HepG2 (cell line): ENCODE measurements at regions not wholly inside any gene's neighbourhood (a gene's known extent, or its start where the extent isn't known, plus 50 kb on each side); places are given as distances from the start of the nearest gene placed in this dataset.

Experiments used
- ATAC-seq: fragments of 200-7000 bp; cut with Tn5 transposase; 3 replicates; pipeline ENCODE4 v1.9.1; 2020; ENCODE audit warnings: mild to moderate bottlenecking, moderate library complexity
- BruUV-seq: library from RNA; stranded (reverse); fragments of 400-500 nt; replicated peaks from 2 replicates; lab custom pipeline; 2021; lab: Mats Ljungman, UMichigan
- CTCF ChIA-PET: fragments of 300-600 bp; formaldehyde crosslinking; extraction: SDS; loops from one replicate; lab custom pipeline; 2021; ENCODE audit warnings: low total read pairs, inconsistent platforms, low intra/inter-chr PET ratio; lab: Yijun Ruan, JAX
- POLR2A ChIA-PET: fragments of 350-600 bp; sonication (Branson Sonifier 250); formaldehyde crosslinking; loops from one replicate; lab custom pipeline; 2020; ENCODE audit warnings: antibody characterized with exemption, inconsistent platforms; lab: Yijun Ruan, JAX
- DNase-seq: peaks from one replicate; pipeline ENCODE4 v3.0.0-alpha.2; 2015; ENCODE audit warnings: low spot score
- FAIRE-seq: peaks from 3 replicates; lab custom pipeline; 2011; peaks lifted over from hg19 to GRCh38; lab: Jason Lieb, UNC
- H2AFZ ChIP-seq: one replicate; pipeline ENCODE4 v1.6.1; 2011; ENCODE audit warnings: low read length, inconsistent platforms
- H3K27ac ChIP-seq: fragments of 300-600 bp; 3 replicates; pipeline ENCODE4 v1.8.0; 2011; ENCODE audit warnings: mixed run types, mild to moderate bottlenecking, mixed read lengths, low read length, inconsistent platforms; ENCODE audit not compliant: insufficient read depth; ENCODE audit errors: extremely low read length
- H3K27me3 ChIP-seq, 2 experiments: fragments of 200-600 bp in 1 of 2; 2 replicates in 1 of 2; 3 replicates in 1 of 2; pipeline versions ENCODE4 v1.6.0 to v1.8.0; 2011; ENCODE audit warnings: low read length in 2 of 2, mild to moderate bottlenecking in 2 of 2, moderate library complexity in 2 of 2, inconsistent platforms in 1 of 2; ENCODE audit not compliant: insufficient read depth in 2 of 2, control insufficient read depth in 1 of 2
- H3K36me3 ChIP-seq, 2 experiments: fragments of 200-600 bp in 1 of 2; replicated peaks in 1 of 2; 2 replicates in 1 of 2; 3 replicates in 1 of 2; pipeline versions ENCODE4 v1.5.1 to v1.8.0; 2011; ENCODE audit warnings: low read length in 2 of 2, inconsistent platforms in 1 of 2; ENCODE audit not compliant: insufficient read depth in 2 of 2, control insufficient read depth in 1 of 2
- H3K4me1 ChIP-seq: 2 replicates; pipeline ENCODE4 v1.5.1; 2012; ENCODE audit warnings: low read length, inconsistent platforms; ENCODE audit not compliant: insufficient read depth
- H3K4me2 ChIP-seq: 2 replicates; pipeline ENCODE4 v1.6.0; 2011; ENCODE audit warnings: low read depth, low read length, inconsistent platforms
- H3K4me3 ChIP-seq, 3 experiments: fragments of 200-600 bp in 1 of 3; sonication (generic), shearing (Covaris generic) in 1 of 3; replicated peaks in 1 of 3; 2 replicates each; pipeline ENCODE4 v1.5.1; 2011 to 2016; ENCODE audit warnings: low read length in 3 of 3, inconsistent platforms in 2 of 3, low read depth in 2 of 3, mild to moderate bottlenecking in 2 of 3, control low read depth in 1 of 3, mixed read lengths in 1 of 3; ENCODE audit not compliant: insufficient read depth in 1 of 3
- H3K79me2 ChIP-seq: one replicate; pipeline ENCODE4 v1.6.1; 2011; ENCODE audit warnings: low read length, inconsistent platforms; ENCODE audit not compliant: insufficient read depth
- H3K9ac ChIP-seq: 2 replicates; pipeline ENCODE4 v1.6.0; 2011; ENCODE audit warnings: mild to moderate bottlenecking, low read depth, low read length, inconsistent platforms; ENCODE audit not compliant: insufficient read depth
- H3K9me3 ChIP-seq: 2 replicates; pipeline ENCODE4 v1.5.1; 2012; ENCODE audit warnings: mild to moderate bottlenecking, low read length
- H4K20me1 ChIP-seq: 2 replicates; pipeline ENCODE4 v1.6.0; 2011; ENCODE audit warnings: inconsistent platforms, mild to moderate bottlenecking, low read length, moderate library complexity; ENCODE audit not compliant: insufficient read depth
- AHR ChIP-seq: IDR thresholded peaks from 2 replicates; pipeline ENCODE4 v1.6.1; 2018; ENCODE audit warnings: missing genetic modification reagents, missing compliant biosample characterization
- ATM ChIP-seq: fragments of 450-650 bp; IDR thresholded peaks from 2 replicates; pipeline ENCODE4 v1.7.1; 2017; ENCODE audit warnings: mild to moderate bottlenecking, borderline replicate concordance
- FOSL1 ChIP-seq: sonication (generic); formaldehyde crosslinking; IDR thresholded peaks from 2 replicates; pipeline ENCODE4 v1.9.0; 2021; ENCODE audit warnings: missing genetic modification reagents, borderline replicate concordance
- GATAD2A ChIP-seq: IDR thresholded peaks from 2 replicates; pipeline ENCODE4 v1.6.1; 2016
- GMEB2 ChIP-seq: IDR thresholded peaks from 2 replicates; pipeline ENCODE4 v1.6.1; 2016; ENCODE audit warnings: missing biosample characterization, missing genetic modification reagents, low read depth
- HNRNPUL1 ChIP-seq: fragments of 200-400 bp; formaldehyde crosslinking; IDR thresholded peaks from 2 replicates; pipeline ENCODE4 v1.6.1; 2017; ENCODE audit warnings: low read depth, mild to moderate bottlenecking, low read length, moderate library complexity
- PHF8 ChIP-seq: sonication (generic); formaldehyde crosslinking; IDR thresholded peaks from 2 replicates; pipeline ENCODE4 v1.5.0; 2020; ENCODE audit warnings: missing genetic modification reagents
- RFX3 ChIP-seq: IDR thresholded peaks from 2 replicates; pipeline ENCODE4 v1.6.1; 2016; ENCODE audit warnings: missing biosample characterization, missing genetic modification reagents
- SNAPC2 ChIP-seq: sonication (generic); formaldehyde crosslinking; IDR thresholded peaks from 2 replicates; pipeline ENCODE4 v1.8.1; 2022; ENCODE audit warnings: mild to moderate bottlenecking, missing genetic modification reagents
- U2AF2 ChIP-seq: fragments of 200-400 bp; formaldehyde crosslinking; IDR thresholded peaks from 2 replicates; pipeline ENCODE4 v1.6.1; 2017; ENCODE audit warnings: low read depth, mild to moderate bottlenecking, low read length
- ZBTB8A ChIP-seq: sonication (generic); formaldehyde crosslinking; IDR thresholded peaks from 2 replicates; pipeline ENCODE4 v1.4.0; 2020; ENCODE audit warnings: mild to moderate bottlenecking, low read depth, missing genetic modification reagents, borderline replicate concordance
- ZFP36 ChIP-seq: fragments of 150-350 bp; IDR thresholded peaks from 2 replicates; pipeline ENCODE4 v1.6.1; 2018; ENCODE audit warnings: borderline replicate concordance, low read length, low read depth; ENCODE audit not compliant: partially characterized antibody
- ZNF282 ChIP-seq: fragments of 450-650 bp; IDR thresholded peaks from 2 replicates; pipeline ENCODE4 v1.6.1; 2018; ENCODE audit not compliant: partially characterized antibody
- ZNF292 ChIP-seq: sonication (generic); formaldehyde crosslinking; IDR thresholded peaks from 2 replicates; pipeline ENCODE4 v1.8.1; 2022; ENCODE audit warnings: mild to moderate bottlenecking, low read depth, missing genetic modification reagents, borderline replicate concordance
- ZNF367 ChIP-seq: sonication (generic); formaldehyde crosslinking; IDR thresholded peaks from 2 replicates; pipeline ENCODE4 v1.4.0; 2020; ENCODE audit warnings: missing genetic modification reagents, borderline replicate concordance
- ZNF441 ChIP-seq: sonication (generic); formaldehyde crosslinking; IDR thresholded peaks from 2 replicates; pipeline ENCODE4 v1.7.0; 2021; ENCODE audit warnings: missing genetic modification reagents, borderline replicate concordance
- ZNF678 ChIP-seq: sonication (generic); formaldehyde crosslinking; IDR thresholded peaks from 2 replicates; pipeline ENCODE4 v1.4.0; 2020; ENCODE audit warnings: mild to moderate bottlenecking, missing genetic modification reagents
- ZNF782 ChIP-seq: sonication (generic); formaldehyde crosslinking; IDR thresholded peaks from 2 replicates; pipeline ENCODE4 v1.4.0; 2020; ENCODE audit warnings: missing genetic modification reagents, mild to moderate bottlenecking, borderline replicate concordance
- WGBS: methylation state at CpG from one replicate; pipeline ENCODE4 v1.1.6; 2017; ENCODE audit warnings: low lambda C conversion rate; 5-methylcytosine and 5-hydroxymethylcytosine counted together
- in situ Hi-C: cut with HindIII; loops from 2 replicates; pipeline ENCODE4 v1.10.0; 2017; ENCODE audit warnings: low pct_unique_long_range_greater_than_20kb; ENCODE audit not compliant: extremely low pct_ligation_motif_present
- intact Hi-C: fragments of 100-400 bp; cut with micrococcal nuclease; formaldehyde crosslinking; loops from one replicate; pipeline ENCODE4 v1.10.0; 2022; ENCODE audit not compliant: unreplicated experiment
- TF ChIP-seq, protein P1 (sequence below): IDR thresholded peaks from 2 replicates; pipeline ENCODE4 v1.6.1; 2016; ENCODE audit warnings: low read depth, missing genetic modification reagents, missing compliant biosample characterization
- TF ChIP-seq, protein P2 (sequence below): sonication (generic); formaldehyde crosslinking; IDR thresholded peaks from 2 replicates; pipeline ENCODE4 v1.4.0; 2020; ENCODE audit warnings: mild to moderate bottlenecking, missing genetic modification reagents

DNA sequence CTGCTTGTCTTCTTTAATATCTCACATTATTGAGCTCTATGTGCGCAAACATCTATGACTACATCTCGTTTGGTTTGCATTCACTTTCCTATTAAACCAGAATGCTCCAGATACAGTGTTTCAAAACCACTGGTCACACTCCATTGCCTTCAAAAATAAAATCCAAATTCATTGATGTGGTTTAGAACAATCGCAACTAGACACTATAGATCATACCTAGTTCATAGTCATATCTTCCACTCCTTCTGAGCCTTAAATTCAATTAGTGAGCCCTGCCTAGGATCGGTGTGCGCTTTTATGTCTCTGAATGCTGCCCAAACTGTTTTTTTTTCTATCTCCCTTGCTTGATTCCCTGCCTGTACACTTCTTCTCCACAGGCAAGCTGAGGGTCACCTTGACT lies 238.5 kb upstream of the RGPD4 start (continued):
- no peak for TF ChIP-seq ZNF292 (CRISPR knock-in tag)
- TF ChIP-seq GMEB2: no peak
- TF ChIP-seq ZNF782 (CRISPR knock-in tag): no peak
- TF ChIP-seq PHF8 (CRISPR knock-in tag): no peak

DNA sequence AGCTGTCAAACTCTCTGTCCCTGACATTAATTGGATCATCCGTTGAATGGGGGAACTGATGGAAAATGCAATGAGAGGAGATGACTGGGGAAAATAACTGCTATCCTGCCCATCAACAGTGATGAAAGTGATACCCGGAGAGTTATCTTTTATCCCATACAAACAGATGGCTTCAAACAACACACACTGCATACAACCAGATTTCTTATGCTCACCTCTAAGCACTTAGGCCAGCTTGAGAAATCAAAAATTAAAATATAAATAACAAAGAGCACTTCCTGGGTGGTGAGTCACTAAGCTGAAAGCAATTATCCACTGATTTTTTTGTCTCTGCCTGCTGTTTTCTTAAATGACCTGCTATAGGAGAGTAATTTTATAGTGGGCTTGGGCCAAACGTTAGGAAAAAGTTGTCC lies 237.6 kb upstream of the RGPD4 start:
- H3K4me1 ChIP-seq: no peaks in the 10 kb centered on the region
- H3K79me2 ChIP-seq: no peaks in the 10 kb centered on the region
- no TSS peak for BruUV-seq
- DNase-seq (no peak), FAIRE-seq (no peak), ATAC-seq (no peak)
- H3K9me3 ChIP-seq: no peaks in the 10 kb centered on the region
- intact Hi-C loops: no loop called here
- no peak overlapping the region for H3K4me3 ChIP-seq
- ChIA-PET CTCF (no interaction called here), POLR2A (no interaction called here)
- H3K27ac ChIP-seq: no peak overlapping the region
- in situ Hi-C loops: no loop called here
- no peaks in the 10 kb centered on the region for H4K20me1 ChIP-seq
- no peak overlapping the region for H2AFZ ChIP-seq
- H3K9ac ChIP-seq: no peak overlapping the region
- no peak overlapping the region for H3K4me2 ChIP-seq
- WGBS: 3% methylated on average over 3 of the region's 3 CpGs
- no peaks in the 10 kb centered on the region for H3K36me3 ChIP-seq
- H3K27me3 ChIP-seq: no peaks in the 10 kb centered on the region; a peak in 1 of 5 replicates
- TF ChIP-seq ZBTB8A (CRISPR knock-in tag) (no peak), ZFP36 (no peak), ATM (no peak), AHR (CRISPR knock-in tag) (no peak), U2AF2 (no peak), FOSL1 (CRISPR knock-in tag) (no peak), HNRNPUL1 (no peak), ZNF367 (CRISPR knock-in tag) (no peak), ZNF282 (no peak), ZNF678 (CRISPR knock-in tag) (no peak), GATAD2A (CRISPR knock-in tag) (no peak), RFX3 (no peak), SNAPC2 (no peak), ZNF441 (CRISPR knock-in tag) (no peak)
- TF ChIP-seq, protein P1, sequence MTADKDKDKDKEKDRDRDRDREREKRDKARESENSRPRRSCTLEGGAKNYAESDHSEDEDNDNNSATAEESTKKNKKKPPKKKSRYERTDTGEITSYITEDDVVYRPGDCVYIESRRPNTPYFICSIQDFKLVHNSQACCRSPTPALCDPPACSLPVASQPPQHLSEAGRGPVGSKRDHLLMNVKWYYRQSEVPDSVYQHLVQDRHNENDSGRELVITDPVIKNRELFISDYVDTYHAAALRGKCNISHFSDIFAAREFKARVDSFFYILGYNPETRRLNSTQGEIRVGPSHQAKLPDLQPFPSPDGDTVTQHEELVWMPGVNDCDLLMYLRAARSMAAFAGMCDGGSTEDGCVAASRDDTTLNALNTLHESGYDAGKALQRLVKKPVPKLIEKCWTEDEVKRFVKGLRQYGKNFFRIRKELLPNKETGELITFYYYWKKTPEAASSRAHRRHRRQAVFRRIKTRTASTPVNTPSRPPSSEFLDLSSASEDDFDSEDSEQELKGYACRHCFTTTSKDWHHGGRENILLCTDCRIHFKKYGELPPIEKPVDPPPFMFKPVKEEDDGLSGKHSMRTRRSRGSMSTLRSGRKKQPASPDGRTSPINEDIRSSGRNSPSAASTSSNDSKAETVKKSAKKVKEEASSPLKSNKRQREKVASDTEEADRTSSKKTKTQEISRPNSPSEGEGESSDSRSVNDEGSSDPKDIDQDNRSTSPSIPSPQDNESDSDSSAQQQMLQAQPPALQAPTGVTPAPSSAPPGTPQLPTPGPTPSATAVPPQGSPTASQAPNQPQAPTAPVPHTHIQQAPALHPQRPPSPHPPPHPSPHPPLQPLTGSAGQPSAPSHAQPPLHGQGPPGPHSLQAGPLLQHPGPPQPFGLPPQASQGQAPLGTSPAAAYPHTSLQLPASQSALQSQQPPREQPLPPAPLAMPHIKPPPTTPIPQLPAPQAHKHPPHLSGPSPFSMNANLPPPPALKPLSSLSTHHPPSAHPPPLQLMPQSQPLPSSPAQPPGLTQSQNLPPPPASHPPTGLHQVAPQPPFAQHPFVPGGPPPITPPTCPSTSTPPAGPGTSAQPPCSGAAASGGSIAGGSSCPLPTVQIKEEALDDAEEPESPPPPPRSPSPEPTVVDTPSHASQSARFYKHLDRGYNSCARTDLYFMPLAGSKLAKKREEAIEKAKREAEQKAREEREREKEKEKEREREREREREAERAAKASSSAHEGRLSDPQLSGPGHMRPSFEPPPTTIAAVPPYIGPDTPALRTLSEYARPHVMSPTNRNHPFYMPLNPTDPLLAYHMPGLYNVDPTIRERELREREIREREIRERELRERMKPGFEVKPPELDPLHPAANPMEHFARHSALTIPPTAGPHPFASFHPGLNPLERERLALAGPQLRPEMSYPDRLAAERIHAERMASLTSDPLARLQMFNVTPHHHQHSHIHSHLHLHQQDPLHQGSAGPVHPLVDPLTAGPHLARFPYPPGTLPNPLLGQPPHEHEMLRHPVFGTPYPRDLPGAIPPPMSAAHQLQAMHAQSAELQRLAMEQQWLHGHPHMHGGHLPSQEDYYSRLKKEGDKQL (CRISPR knock-in tag): no peak
- TF ChIP-seq, protein P2, sequence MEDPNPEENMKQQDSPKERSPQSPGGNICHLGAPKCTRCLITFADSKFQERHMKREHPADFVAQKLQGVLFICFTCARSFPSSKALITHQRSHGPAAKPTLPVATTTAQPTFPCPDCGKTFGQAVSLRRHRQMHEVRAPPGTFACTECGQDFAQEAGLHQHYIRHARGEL (CRISPR knock-in tag): no peak
